CD4-positive, alpha-beta T cell treated with Interleukin-21 for 1 hour (primary cell): ENCODE measurements at regions not wholly inside any gene's neighbourhood (a gene's known extent, or its start where the extent isn't known, plus 50 kb on each side); places are given as distances from the start of the nearest gene placed in this dataset.

Experiments
- DNase-seq: peaks from one replicate; pipeline ENCODE4 v3.0.0-alpha.2; 2020

DNA sequence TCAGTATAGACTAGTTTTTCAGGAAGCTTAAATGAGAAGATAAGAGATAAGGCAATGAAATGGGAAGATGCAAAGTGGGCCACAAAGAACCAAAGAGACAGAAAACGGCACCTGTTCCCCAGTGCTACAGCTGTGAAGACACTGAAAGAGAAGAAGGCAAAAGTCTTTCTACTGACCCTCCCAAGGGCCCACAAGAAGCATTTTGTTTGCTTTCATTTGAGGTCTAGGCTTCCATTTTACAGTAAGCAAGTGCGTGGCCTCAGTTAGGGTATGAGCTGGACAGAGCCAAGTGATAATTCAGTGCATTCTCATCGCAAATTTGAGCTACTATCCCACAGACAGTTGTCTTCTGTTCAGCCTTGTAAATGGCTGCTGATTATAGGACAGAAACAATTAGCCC, 53.4 kb upstream of the STK17B start:
- no peak for DNase-seq

DNA sequence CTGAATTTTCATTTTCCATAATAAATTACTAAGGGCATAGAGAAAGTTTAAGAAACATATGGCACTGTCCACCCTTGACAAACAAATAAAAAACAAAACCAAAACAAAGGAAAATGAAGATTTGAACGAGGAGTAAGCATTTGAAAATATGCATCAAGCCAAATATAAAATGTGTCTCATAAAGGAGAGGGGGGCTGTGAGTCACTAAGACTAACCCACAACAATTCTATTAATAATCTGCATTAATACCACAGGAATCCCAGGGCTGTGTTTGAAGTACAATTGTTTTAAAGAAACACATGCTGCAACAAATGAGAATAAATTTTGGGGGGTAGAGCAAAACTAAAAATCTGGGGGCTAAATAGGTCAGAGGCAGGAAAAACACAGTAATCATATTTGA, 53.8 kb upstream of the STK17B start:
- DNase-seq, result no peak

DNA sequence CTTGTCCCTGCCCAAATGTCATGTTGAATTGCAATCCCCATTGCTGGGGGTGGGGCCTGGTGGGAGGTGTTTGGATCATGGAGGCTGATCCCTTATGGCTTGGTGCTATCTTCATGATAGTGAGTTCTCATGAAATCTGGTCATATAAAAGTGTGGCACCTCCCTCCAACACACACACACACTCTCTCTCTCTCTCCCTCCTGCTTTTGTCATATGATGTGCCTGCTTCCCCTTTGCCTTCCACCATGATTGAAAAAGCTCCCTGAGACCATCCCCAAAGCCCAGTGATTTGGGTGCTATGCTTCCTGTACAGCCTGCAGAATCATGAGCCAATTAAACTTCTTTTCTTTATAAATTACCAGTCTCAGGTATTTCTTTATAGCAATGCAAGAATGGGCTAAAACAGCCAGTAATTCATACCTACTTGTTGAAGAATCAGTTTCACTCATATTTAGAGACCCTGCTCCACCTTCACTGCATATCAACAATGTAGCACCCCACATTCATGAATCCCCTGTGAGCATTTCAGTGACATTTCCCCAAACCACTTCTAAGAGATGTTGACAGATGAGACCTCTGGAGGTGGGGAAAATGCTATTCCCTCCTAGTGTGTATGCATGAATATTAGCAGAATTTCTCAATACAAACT, 54.8 kb upstream of the STK17B start:
- DNase-seq, result no peak

DNA sequence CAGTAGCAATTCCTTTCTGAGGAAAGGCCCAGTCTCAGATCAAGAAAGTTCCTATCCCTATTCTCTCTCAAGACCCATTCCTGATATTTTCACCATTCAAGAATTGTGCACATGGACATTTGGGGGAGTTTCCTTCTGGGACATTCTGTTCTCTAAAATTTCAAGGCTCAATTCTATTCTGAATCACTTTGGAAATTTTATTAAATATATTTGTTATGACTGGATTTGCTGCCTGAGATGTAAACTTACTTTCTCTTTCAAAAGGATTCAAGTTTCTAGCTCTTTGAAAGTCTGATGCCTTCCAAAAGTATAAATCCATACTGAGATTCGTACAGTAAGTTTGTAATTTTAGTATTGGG, 55.3 kb upstream of the STK17B start:
- DNase-seq, result no peak

- no peak for DNase-seq
These were observed 57.6 kb upstream of the STK17B start for GRCh38 chr2:196229013-196229412.

- peak; percentile 77 for DNase-seq
These were observed 58.9 kb upstream of the STK17B start for GRCh38 chr2:196230061-196230854.

DNA sequence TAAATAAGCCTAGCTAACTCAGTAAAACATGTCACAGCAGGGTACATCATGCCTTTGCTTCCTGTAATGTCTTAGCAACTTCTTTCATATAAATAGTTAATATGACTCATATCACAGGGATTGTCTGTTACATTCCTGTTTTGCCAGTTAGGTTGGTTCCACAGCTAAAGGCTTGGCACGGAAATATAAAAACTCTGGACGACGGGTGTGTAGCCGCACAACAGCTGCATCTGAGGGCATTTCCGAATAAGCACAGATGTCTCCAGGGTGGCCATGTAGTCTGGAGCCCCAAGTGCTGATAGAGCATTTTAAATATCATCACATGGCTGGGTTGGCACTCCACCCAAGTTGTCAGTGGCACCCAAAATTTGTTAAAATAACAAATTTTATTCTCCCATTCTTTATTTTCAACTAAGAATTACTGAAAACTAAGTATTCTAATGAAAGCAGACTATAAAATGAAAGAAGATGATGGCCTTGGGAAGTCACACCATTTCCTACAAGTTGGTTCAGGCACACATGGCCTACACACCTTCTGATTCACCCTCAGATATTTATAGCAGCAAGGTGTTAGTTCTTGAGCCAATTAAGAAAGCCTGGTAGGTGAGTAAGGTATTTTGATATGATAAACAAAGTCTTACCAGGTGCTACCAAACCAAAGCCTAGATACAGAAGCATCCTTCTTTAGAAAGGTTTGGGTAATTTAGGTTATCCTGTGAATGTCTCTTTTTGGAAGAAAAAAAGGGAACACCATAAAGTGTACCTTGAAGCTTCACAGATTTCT, 61.8 kb upstream of the STK17B start:
- no peak for DNase-seq

GRCh38 chr2:196233805-196234475, 62.6 kb upstream of the STK17B start:
- DNase-seq, result peak; percentile 47

DNA sequence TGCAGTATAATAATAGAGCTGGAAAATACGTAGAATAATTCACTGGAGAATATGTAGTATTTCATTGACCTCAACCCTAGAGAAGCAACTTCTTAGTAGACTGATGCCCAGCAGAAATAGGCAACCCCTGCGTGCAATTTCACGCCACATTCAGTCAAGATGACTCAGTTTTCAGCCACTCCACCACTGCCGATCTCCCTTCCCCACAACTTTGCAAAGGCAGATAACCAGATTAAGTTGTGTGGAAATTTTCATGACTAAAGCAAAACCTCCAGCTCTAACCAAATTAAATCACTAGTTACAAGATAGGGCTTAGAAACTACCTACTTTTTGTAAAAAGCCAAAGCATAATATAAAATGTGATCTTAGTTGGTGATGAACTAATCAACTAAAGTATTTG, 63.3 kb upstream of the STK17B start:
- DNase-seq, result peak; percentile 58

DNA sequence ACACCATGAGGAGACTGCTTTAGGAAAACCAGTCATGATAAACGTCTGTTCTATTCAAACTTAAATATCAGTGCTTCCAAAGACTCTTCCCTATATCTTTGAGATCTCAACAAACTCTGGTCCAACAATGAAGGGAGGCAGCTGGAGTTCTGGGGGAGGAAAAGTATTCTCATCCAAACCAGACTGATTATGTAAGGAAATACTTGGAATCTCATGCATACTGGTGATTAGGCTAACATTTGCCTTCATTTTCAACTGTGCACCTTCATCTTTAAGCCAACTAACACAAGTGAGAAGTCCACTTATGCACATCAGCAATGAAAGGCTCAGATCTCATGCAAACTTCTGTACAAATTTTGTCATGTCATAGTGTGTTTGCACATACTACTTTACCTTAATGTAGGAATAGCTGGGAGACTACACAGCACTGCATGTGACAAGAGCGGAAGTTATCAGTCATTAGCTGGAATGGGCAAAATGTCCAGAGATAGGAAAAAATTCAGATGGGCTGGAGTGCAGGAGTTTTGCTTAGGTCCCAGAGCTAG, 67.5 kb upstream of the STK17B start:
- no peak for DNase-seq

DNA sequence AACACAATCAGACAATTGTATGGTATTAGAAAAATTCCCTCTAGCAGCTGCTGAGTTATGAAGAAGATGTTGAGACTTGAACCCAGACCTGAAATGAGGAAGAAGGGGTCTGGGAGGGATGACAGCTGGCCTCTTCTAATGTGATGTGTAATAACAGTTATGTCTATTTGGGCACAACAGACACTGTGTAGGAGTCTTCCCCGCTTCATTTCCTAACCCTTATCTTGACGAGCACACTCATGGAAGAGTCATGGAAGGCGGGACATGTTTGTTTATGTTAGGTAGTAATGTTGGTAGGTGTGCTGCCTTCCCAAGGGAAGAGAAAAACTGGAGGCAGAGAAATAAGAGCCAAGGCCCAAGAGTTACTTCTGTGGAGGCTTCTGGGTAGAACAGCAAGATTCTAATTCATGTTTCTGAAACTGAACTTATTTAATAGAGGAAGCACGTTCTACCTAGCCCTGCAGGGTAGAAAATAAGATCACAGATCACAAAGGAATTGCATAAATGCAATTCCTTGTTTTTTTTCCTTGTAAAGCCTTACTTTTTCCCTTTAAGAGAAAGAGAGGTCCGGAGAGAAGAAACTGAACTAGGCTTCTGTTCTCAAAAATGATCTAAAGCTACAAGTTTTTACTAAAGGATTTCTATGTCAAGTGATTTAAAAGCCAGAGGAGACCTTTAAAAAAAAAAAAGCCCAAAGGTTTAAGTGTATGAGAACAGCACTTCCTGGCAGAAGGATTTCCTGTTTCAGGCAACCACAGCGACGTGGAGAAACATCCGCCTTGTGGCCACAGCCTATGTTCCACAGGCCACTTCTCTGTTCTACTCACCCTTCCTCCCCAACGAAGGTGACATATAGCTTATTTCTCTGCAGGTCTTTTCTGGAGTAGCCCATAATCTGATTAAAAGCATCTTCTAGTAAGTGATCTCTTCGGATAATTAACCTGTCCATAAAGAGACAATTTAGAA, 68.5 kb upstream of the STK17B start:
- DNase-seq, result peak; percentile 90

DNA sequence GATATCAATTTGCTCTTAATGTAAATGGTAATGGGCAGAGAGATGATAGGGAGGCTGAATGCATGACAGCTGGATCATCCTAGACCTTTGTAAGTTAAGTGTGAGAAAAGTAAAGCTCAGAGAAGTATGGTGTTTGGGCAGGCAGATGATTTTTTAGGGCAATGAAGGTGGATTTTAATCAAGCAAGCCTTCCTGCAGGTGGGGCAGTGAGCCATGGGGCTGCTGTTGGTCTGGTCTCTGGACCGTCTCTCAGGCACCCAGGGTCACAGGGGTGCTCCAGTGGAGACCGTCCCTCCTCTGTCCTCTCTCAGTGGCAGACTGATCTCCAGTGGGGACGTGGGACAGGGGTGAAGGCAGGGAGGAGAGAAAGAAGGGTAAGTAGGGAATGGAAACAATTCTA, 69.8 kb upstream of the STK17B start:
- DNase-seq, result no peak

- peak; percentile 66 for DNase-seq
These were observed 70.8 kb upstream of the STK17B start for GRCh38 chr2:196242131-196242620.

DNA sequence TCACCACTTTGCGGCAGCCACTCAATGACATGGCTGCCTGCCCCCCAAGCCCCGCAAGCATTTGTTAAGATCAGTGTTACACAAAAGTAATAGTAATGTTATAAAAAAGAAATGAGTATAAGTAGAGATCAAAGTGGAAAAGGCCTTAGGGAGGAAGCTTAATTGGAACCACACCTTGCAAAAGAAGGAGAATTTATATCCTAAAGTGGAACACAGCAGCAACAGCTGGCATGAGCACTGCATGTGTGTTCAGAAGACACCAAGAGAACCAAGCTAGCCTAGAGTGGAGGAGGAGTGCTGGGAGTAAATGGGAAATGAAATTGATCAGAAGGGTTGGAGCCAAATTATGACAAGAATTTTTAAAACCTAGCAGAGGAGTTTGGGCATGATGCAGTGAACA, 73.1 kb upstream of the STK17B start:
- no peak for DNase-seq

- no peak for DNase-seq
These were observed 73.6 kb upstream of the STK17B start for GRCh38 chr2:196244966-196245365.

DNA sequence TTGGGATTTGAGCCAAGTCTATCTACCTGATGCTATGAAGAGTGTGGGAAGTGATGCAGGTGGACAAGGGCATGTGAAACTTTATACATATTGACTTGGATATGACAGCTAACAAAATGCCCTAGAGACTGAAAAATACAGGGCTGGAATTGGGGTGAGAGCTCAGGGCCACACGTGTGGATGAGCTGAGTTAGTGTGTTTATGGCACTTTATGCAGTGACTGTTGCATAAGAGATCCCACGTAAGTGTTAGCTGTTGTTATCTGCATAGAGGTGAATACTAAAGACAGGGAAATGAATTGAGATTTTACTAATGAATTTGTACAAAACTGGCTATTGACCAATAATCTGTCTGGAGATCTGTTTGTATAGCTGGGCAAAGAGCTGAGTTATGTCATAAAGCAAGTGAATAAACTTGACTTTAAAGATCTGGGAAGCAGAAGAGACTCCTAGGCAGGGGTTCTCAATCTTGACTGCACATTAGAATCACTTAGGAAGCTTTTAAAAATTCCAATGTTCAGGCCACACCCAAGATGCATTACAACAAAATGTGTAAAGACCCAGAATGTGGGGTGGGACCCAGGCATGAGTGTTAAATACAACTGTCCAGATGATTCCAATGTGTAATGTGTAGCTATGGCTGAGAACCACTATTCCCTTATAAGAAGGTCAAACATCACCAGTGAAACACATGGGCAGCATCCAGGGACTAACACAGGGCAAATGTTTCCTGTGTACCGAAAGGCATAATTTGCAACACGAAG, 74.2 kb upstream of the STK17B start:
- DNase-seq, result no peak

- no peak for DNase-seq
These were observed 76.0 kb upstream of the STK17B start for GRCh38 chr2:196247114-196247975.

DNA sequence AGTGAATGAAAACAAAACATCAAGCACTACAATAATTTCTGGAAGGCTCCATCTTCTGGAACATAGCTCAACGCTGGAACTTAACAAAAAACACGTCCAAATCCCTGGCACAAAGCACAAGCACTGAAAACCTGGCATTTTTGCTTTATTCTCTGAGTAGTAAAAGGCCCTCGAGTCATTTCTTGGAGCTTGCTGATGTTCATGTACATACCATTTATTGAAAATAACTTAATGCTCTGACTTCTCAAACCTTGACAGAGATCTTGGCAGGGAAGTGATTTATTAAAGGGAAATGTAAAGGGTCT, 76.5 kb upstream of the STK17B start:
- no peak for DNase-seq

DNA sequence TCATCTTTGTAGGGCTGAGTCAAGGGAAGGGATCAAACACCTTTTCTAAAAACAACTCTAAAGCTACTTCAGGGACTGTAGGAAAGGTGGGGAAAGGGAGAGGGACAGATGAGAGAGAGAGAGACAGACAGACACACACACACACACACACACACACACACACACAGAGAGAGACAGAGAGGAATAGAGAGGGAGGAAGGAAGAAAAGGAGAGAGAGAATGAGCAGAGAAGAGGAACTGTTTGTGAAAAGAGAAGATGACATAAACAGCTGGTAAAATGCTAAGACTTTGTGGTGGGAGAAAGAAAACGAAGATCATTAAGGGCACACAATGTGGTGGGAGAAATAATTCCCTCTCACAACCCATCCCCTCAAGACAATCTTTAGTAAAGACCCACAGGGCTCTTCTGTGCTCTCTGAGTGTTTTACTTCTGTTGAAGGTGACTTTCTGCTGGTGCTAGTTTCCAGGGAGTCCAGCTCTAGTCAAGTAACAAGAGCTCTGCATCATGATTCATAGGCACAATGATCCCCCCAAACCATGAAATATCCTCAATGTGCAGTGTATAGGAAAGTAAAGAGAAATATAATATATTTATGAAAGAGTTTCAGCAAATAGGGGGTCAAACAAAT, 77.2 kb upstream of the STK17B start:
- DNase-seq, result no peak

- no peak for DNase-seq
These were observed 77.8 kb upstream of the STK17B start for GRCh38 chr2:196249171-196249570.
